Caco-2 (cell line): ENCODE measurements at regions not wholly inside any gene's neighbourhood (a gene's known extent, or its start where the extent isn't known, plus 50 kb on each side); places are given as distances from the start of the nearest gene placed in this dataset.

Source experiments
- BruUV-seq: library from RNA; stranded (reverse); fragments of 400-500 nt; replicated peaks from 2 replicates; lab custom pipeline; 2021; lab: Mats Ljungman, UMichigan
- CTCF ChIA-PET: fragments of 300-600 bp; sonication (Branson Sonifier 250); formaldehyde crosslinking; loops from one replicate; lab custom pipeline; 2022; ENCODE audit warnings: antibody characterized with exemption; lab: Charles Lee
- POLR2A ChIA-PET: fragments of 300-600 bp; sonication (Branson Sonifier 250); formaldehyde crosslinking; loops from one replicate; lab custom pipeline; 2022; ENCODE audit warnings: antibody characterized with exemption; lab: Charles Lee
- DNase-seq, 2 experiments: peaks; one replicate each; pipeline versions ENCODE4 v3.0.0 to v3.0.0-alpha.2; 2020 to 2022
- H3K27me3 ChIP-seq: replicated peaks from 2 replicates; pipeline ENCODE4 v1.6.0; 2011; ENCODE audit warnings: low read length; ENCODE audit not compliant: control insufficient read depth, insufficient read depth
- H3K36me3 ChIP-seq: 2 replicates; pipeline ENCODE4 v1.5.1; 2011; ENCODE audit warnings: low read length; ENCODE audit not compliant: control insufficient read depth, insufficient read depth
- H3K4me1 ChIP-seq: fragments of 250-450 bp; sonication (Bioruptor Pico); 2 replicates; pipeline ENCODE4 v1.5.1; 2020; ENCODE audit warnings: mild to moderate bottlenecking
- H3K4me3 ChIP-seq: 2 replicates; pipeline ENCODE4 v1.5.1; 2011; ENCODE audit warnings: low read depth, mild to moderate bottlenecking, control low read depth, low read length
- H3K9me3 ChIP-seq: fragments of 250-450 bp; sonication (Bioruptor Pico); 2 replicates; pipeline ENCODE4 v1.5.1; 2020; ENCODE audit warnings: mild to moderate bottlenecking, moderate library complexity
- H3K27ac Mint-ChIP-seq: one replicate; pipeline ENCODE4 v1.8.0; 2022; ENCODE audit warnings: mixed read lengths; ENCODE audit not compliant: unreplicated experiment
- H3K27me3 Mint-ChIP-seq: one replicate; pipeline ENCODE4 v1.8.0; 2022; ENCODE audit warnings: mixed read lengths; ENCODE audit not compliant: insufficient read depth, unreplicated experiment
- H3K36me3 Mint-ChIP-seq: one replicate; pipeline ENCODE4 v1.8.0; 2022; ENCODE audit warnings: mild to moderate bottlenecking, mixed read lengths; ENCODE audit not compliant: insufficient read depth, unreplicated experiment
- H3K4me1 Mint-ChIP-seq: one replicate; pipeline ENCODE4 v1.8.0; 2022; ENCODE audit warnings: low read depth, mixed read lengths; ENCODE audit not compliant: unreplicated experiment
- H3K4me3 Mint-ChIP-seq: one replicate; pipeline ENCODE4 v1.8.0; 2022; ENCODE audit warnings: mild to moderate bottlenecking, moderate library complexity, mixed read lengths; ENCODE audit not compliant: unreplicated experiment
- H3K9me3 Mint-ChIP-seq: one replicate; pipeline ENCODE4 v1.8.0; 2022; ENCODE audit warnings: mixed read lengths; ENCODE audit not compliant: unreplicated experiment
- CTCF ChIP-seq, 2 experiments: fragments of 200-600 bp in 1 of 2; IDR thresholded peaks; 1 replicate in 1 of 2; 2 replicates in 1 of 2; pipeline versions ENCODE4 v1.5.1 to v1.8.0; 2011 to 2022; ENCODE audit warnings: antibody characterized with exemption in 1 of 2, control low read depth in 1 of 2, inconsistent platforms in 1 of 2, low read depth in 1 of 2, low read length in 1 of 2, mild to moderate bottlenecking in 1 of 2, moderate library complexity in 1 of 2; ENCODE audit not compliant: insufficient read depth in 1 of 2, severe bottlenecking in 1 of 2, unreplicated experiment in 1 of 2
- intact Hi-C: fragments of 100-400 bp; cut with micrococcal nuclease; formaldehyde crosslinking; loops from one replicate; pipeline ENCODE4 v1.10.0; 2022; ENCODE audit not compliant: unreplicated experiment

DNA sequence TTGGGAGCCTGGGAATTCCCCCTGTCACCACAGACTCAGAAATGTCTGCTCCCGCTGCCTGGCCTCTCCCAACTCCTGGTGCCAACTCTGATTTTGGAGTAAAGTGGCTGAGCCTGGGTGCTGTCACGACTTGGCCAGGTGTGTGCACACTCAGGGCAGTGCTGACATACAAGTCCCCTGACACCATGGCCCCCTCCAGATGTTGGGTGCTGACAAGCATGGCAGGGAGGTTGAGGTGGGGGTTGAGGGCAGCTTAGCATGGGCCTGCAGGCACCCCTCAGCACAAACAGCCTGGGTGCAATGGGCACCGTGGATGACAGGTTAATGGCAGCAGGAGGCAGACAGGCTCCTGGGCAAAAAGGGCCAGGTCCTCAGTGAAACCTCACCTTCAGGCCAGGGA is 511.2 kb downstream of the SQOR start:
- no peaks in the 10 kb centered on the region for H3K9me3 Mint-ChIP-seq
- TF ChIP-seq CTCF (IDR thresholded peaks at IDR 0.05; ENCODE audit: insufficient read depth in 1 of 2, low read depth in 1 of 2, low read length in 1 of 2, severe bottlenecking in 1 of 2, unreplicated experiment in 1 of 2), result no peak
- H3K36me3 ChIP-seq, result no peaks in the 10 kb centered on the region
- H3K4me3 ChIP-seq, result no peak overlapping the region
- no TSS peak for BruUV-seq
- no peaks in the 10 kb centered on the region for H3K36me3 Mint-ChIP-seq
- H3K4me1 ChIP-seq, result no peaks in the 10 kb centered on the region
- no peaks in the 10 kb centered on the region for H3K9me3 ChIP-seq
- no peaks in the 10 kb centered on the region for H3K4me1 Mint-ChIP-seq
- H3K27me3 Mint-ChIP-seq, result peaks cover 7% of the 10 kb centered on the region
- ChIA-PET CTCF (no interaction called here), POLR2A (no interaction called here)
- H3K4me3 Mint-ChIP-seq, result no peak overlapping the region
- no peaks in the 10 kb centered on the region for H3K27me3 ChIP-seq
- no peak overlapping the region for H3K27ac Mint-ChIP-seq
- intact Hi-C loops, result no loop called here
- no peak for DNase-seq

- Mint-ChIP-seq H3K9me3 (no peaks in the 10 kb centered on the region), H3K27ac (no peak overlapping the region), H3K4me1 (no peaks in the 10 kb centered on the region), H3K36me3 (no peaks in the 10 kb centered on the region), H3K4me3 (no peak overlapping the region), H3K27me3 (peaks cover 9% of the 10 kb centered on the region)
- POLR2A ChIA-PET, result no interaction called here
- DNase-seq, result no peak
- Histone ChIP-seq H3K4me3 (no peak overlapping the region), H3K36me3 (no peaks in the 10 kb centered on the region), H3K27me3 (no peaks in the 10 kb centered on the region), H3K4me1 (no peaks in the 10 kb centered on the region), H3K9me3 (no peaks in the 10 kb centered on the region)
- CTCF ChIA-PET, result no interaction called here
- no peak for TF ChIP-seq CTCF (IDR thresholded peaks at IDR 0.05; ENCODE audit: insufficient read depth in 1 of 2, low read depth in 1 of 2, low read length in 1 of 2, severe bottlenecking in 1 of 2, unreplicated experiment in 1 of 2)
- intact Hi-C loops, result no loop called here
- BruUV-seq, result no TSS peak
Measured at GRCh38 chr15:46146915-46147314, 512.1 kb downstream of the SQOR start.

DNA sequence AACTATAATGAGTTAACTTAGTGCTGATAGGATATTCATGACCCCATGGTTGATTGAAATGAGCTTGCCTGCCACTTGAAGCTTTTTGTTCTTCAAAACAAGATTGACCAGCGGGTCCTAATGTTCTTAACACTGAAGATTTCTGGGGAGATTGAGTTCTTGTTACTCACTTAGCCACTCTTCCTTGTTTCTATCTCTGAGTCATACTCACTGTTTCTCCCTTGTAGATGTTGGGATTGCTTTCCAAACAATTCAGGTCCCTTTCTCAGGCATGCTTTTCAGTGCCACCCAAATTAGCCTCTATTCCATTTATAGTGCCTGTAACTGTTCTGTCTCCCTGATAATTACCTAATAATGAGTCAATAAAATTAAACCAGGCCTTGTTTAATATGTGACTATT is 517.0 kb downstream of the SQOR start:
- Histone ChIP-seq H3K9me3 (no peaks in the 10 kb centered on the region), H3K36me3 (no peaks in the 10 kb centered on the region)
- POLR2A ChIA-PET, result no interaction called here

More for the DNA sequence above, 517.0 kb downstream of the SQOR start:
- BruUV-seq, result no TSS peak
- H3K27me3 Mint-ChIP-seq, result peaks cover 12% of the 10 kb centered on the region
- TF ChIP-seq CTCF (IDR thresholded peaks at IDR 0.05; ENCODE audit: insufficient read depth in 1 of 2, low read depth in 1 of 2, low read length in 1 of 2, severe bottlenecking in 1 of 2, unreplicated experiment in 1 of 2), result no peak
- Histone ChIP-seq H3K27me3 (no peaks in the 10 kb centered on the region), H3K4me3 (no peak overlapping the region), H3K4me1 (no peaks in the 10 kb centered on the region)
- H3K9me3 Mint-ChIP-seq, result no peaks in the 10 kb centered on the region
- CTCF ChIA-PET, result no interaction called here
- H3K4me3 Mint-ChIP-seq, result no peak overlapping the region
- intact Hi-C loops, result no loop called here
- no peak overlapping the region for H3K27ac Mint-ChIP-seq
- DNase-seq, result no peak
- H3K36me3 Mint-ChIP-seq, result no peaks in the 10 kb centered on the region
- H3K4me1 Mint-ChIP-seq, result no peaks in the 10 kb centered on the region
